ENCODE measurements at regions not wholly inside any gene's neighbourhood (a gene's known extent, or its start where the extent isn't known, plus 50 kb on each side); places are given as distances from the start of the nearest gene placed in this dataset.
A peak's percentile ranks its signal among the peaks of the same experiment; 100 is the strongest.

- H3K36me3 ChIP-seq (ENCODE audit: control insufficient read depth in 4 of 4, insufficient read depth in 4 of 4, low read length in 4 of 4): no peaks in the 10 kb centered on the region
- peaks cover 0 to 6% (median 0%) of the 10 kb centered on the region in 4 donors for H3K9me3 ChIP-seq (ENCODE audit: control insufficient read depth in 4 of 4, insufficient read depth in 3 of 4, low read length in 3 of 4)
- no peak for TF ChIP-seq CTCF (IDR thresholded peaks at IDR 0.05; ENCODE audit: control extremely low read depth, extremely low read depth)
- ATAC-seq (ENCODE audit: insufficient read depth, low FRiP score) (no peak), DNase-seq (no peak)
- WGBS, 2 donors: 61 to 62% methylated on average over 3 of the region's 3 CpGs
- no peaks in the 10 kb centered on the region for H3K27me3 ChIP-seq (ENCODE audit: control insufficient read depth in 3 of 3, insufficient read depth in 3 of 3, low read length in 2 of 3)
- H3K9ac ChIP-seq (ENCODE audit: insufficient read depth in 1 of 2, low read length in 2 of 2): no peak overlapping the region
- H3K4me3 ChIP-seq: no peak overlapping the region
- peaks cover 0 to 2% (median 0%) of the 10 kb centered on the region in 5 donors for H3K4me1 ChIP-seq (ENCODE audit: control insufficient read depth in 5 of 5, insufficient read depth in 5 of 5, low read length in 5 of 5)
- H3K27ac ChIP-seq (ENCODE audit: low read depth in 1 of 2, low read length in 1 of 2): no peak overlapping the region
These were observed 526.2 kb upstream of the TNP1 start for GRCh38 chr2:217386041-217386440.

DNA sequence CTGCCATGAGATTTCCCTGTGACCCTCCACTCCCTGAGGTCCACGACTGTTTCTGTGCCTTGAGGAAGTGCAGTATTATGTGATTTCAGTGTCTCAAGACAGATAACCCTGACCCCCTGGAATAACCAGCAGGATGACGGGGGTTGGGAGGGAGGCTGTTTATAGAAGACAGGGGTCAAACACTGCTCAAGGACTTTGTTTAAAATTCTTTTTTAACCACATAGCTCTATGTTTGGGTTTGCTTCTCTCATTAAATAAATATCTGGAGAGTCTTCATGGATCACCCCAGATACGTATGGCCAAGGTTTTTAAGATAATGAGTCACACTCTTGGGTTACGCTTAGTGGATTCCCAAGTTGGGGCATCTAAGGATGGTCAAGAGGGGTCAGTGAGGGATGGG, 523.8 kb upstream of the TNP1 start:
- DNase-seq (no peak), ATAC-seq (ENCODE audit: insufficient read depth, low FRiP score) (no peak)
- 76 to 81% methylated on average over 4 of the region's 4 CpGs for whole genome bisulfite sequencing, 2 donors
- Histone ChIP-seq H3K9ac (ENCODE audit: insufficient read depth in 1 of 2, low read length in 2 of 2) (no peak overlapping the region), H3K36me3 (ENCODE audit: control insufficient read depth in 4 of 4, insufficient read depth in 4 of 4, low read length in 4 of 4) (no peaks in the 10 kb centered on the region), H3K27me3 (ENCODE audit: control insufficient read depth in 3 of 3, insufficient read depth in 3 of 3, low read length in 2 of 3) (no peaks in the 10 kb centered on the region), H3K4me1 (ENCODE audit: control insufficient read depth in 5 of 5, insufficient read depth in 5 of 5, low read length in 5 of 5) (peaks cover 0 to 2% (median 0%) of the 10 kb centered on the region in 5 donors), H3K9me3 (ENCODE audit: control insufficient read depth in 4 of 4, insufficient read depth in 3 of 4, low read length in 3 of 4) (no peaks in the 10 kb centered on the region), H3K4me3 (no peak overlapping the region), H3K27ac (ENCODE audit: low read depth in 1 of 2, low read length in 1 of 2) (peak overlapping the region in 1 of 2 donors; percentile 68)
- no peak for TF ChIP-seq CTCF (IDR thresholded peaks at IDR 0.05; ENCODE audit: control extremely low read depth, extremely low read depth)

DNA sequence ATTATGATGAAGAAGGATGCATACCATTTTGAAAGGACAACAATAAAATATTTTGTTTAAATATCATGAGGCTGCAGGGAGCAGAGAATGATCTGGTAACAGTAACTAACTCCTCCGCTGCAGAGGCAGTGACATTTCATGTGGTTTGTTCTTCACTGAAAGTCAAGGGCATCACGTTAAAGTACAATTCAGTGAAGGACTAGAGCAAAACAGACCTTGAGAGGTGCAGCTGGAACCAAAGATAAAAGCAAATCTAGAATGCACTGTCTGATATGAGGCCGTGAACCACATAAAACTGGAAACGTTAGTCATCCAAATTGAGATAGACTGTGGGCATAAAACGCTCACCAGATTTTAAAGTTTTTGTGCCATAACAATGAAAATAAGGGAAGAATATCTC, 522.9 kb upstream of the TNP1 start:
- no peak for ATAC-seq (ENCODE audit: insufficient read depth, low FRiP score)
- Histone ChIP-seq H3K4me3 (no peak overlapping the region), H3K36me3 (ENCODE audit: control insufficient read depth in 4 of 4, insufficient read depth in 4 of 4, low read length in 4 of 4) (no peaks in the 10 kb centered on the region), H3K27me3 (ENCODE audit: control insufficient read depth in 3 of 3, insufficient read depth in 3 of 3, low read length in 2 of 3) (no peaks in the 10 kb centered on the region), H3K9ac (ENCODE audit: insufficient read depth in 1 of 2, low read length in 2 of 2) (no peak overlapping the region), H3K4me1 (ENCODE audit: control insufficient read depth in 5 of 5, insufficient read depth in 5 of 5, low read length in 5 of 5) (peaks cover 0 to 2% (median 0%) of the 10 kb centered on the region in 5 donors), H3K9me3 (ENCODE audit: control insufficient read depth in 4 of 4, insufficient read depth in 3 of 4, low read length in 3 of 4) (no peaks in the 10 kb centered on the region), H3K27ac (ENCODE audit: low read depth in 1 of 2, low read length in 1 of 2) (peak overlapping the region in 1 of 2 donors; percentile 38)
- WGBS, 2 donors: 83 to 85% methylated on average over 5 of the region's 5 CpGs
- DNase-seq: no peak
- no peak for TF ChIP-seq CTCF (IDR thresholded peaks at IDR 0.05; ENCODE audit: control extremely low read depth, extremely low read depth)

GRCh38 chr2:217379807-217380206, 519.9 kb upstream of the TNP1 start:
- TF ChIP-seq CTCF (IDR thresholded peaks at IDR 0.05; ENCODE audit: control extremely low read depth, extremely low read depth): no peak
- Histone ChIP-seq H3K9ac (ENCODE audit: insufficient read depth in 1 of 2, low read length in 2 of 2) (no peak overlapping the region), H3K4me3 (no peak overlapping the region), H3K36me3 (ENCODE audit: control insufficient read depth in 4 of 4, insufficient read depth in 4 of 4, low read length in 4 of 4) (no peaks in the 10 kb centered on the region), H3K9me3 (ENCODE audit: control insufficient read depth in 4 of 4, insufficient read depth in 3 of 4, low read length in 3 of 4) (no peaks in the 10 kb centered on the region), H3K27ac (ENCODE audit: low read depth in 1 of 2, low read length in 1 of 2) (no peak overlapping the region), H3K27me3 (ENCODE audit: control insufficient read depth in 3 of 3, insufficient read depth in 3 of 3, low read length in 2 of 3) (no peaks in the 10 kb centered on the region), H3K4me1 (ENCODE audit: control insufficient read depth in 5 of 5, insufficient read depth in 5 of 5, low read length in 5 of 5) (peaks cover 0 to 5% (median 1%) of the 10 kb centered on the region in 5 donors)
- WGBS, 2 donors: 86 to 95% methylated on average over 6 of the region's 6 CpGs
- ATAC-seq (ENCODE audit: insufficient read depth, low FRiP score) (no peak), DNase-seq (no peak)
